SK-N-SH treated with all-trans-retinoic acid at 6 μM for 48 hours (cell line): ENCODE measurements at regions not wholly inside any gene's neighbourhood (a gene's known extent, or its start where the extent isn't known, plus 50 kb on each side); places are given as distances from the start of the nearest gene placed in this dataset.

Experiments
- ARNTL ChIP-seq: fragments of 450-650 bp; formaldehyde crosslinking; IDR thresholded peaks from 2 replicates; pipeline ENCODE4 v1.5.0; 2020; ENCODE audit warnings: low read depth, mild to moderate bottlenecking, moderate library complexity, borderline replicate concordance
- CSDC2 ChIP-seq: fragments of 250-450 bp; sonication (Bioruptor Pico); IDR thresholded peaks from 2 replicates; pipeline ENCODE4 v1.5.0; 2020; ENCODE audit warnings: mild to moderate bottlenecking, moderate library complexity
- CSRNP3 ChIP-seq: fragments of 250-450 bp; sonication (Bioruptor Pico); IDR thresholded peaks from 2 replicates; pipeline ENCODE4 v1.5.1; 2021; ENCODE audit warnings: mild to moderate bottlenecking, moderate library complexity
- GLIS3 ChIP-seq: fragments of 250-450 bp; sonication (Bioruptor Pico); IDR thresholded peaks from 2 replicates; pipeline ENCODE4 v1.5.0; 2020; ENCODE audit warnings: mild to moderate bottlenecking, moderate library complexity
- PATZ1 ChIP-seq: fragments of 250-450 bp; sonication (Bioruptor Pico); IDR thresholded peaks from 2 replicates; pipeline ENCODE4 v1.8.0; 2020; ENCODE audit warnings: mild to moderate bottlenecking, moderate library complexity, borderline replicate concordance
- POU6F1 ChIP-seq: fragments of 250-450 bp; sonication (Bioruptor Pico); IDR thresholded peaks from 2 replicates; pipeline ENCODE4 v1.8.0; 2021; ENCODE audit warnings: low read depth, mild to moderate bottlenecking, moderate library complexity, borderline replicate concordance
- RARB ChIP-seq: fragments of 250-450 bp; sonication (Bioruptor Pico); IDR thresholded peaks from 2 replicates; pipeline ENCODE4 v1.8.0; 2021; ENCODE audit warnings: mild to moderate bottlenecking, moderate library complexity
- SNAI2 ChIP-seq: fragments of 250-450 bp; sonication (Bioruptor Pico); IDR thresholded peaks from 2 replicates; pipeline ENCODE4 v1.5.0; 2020; ENCODE audit warnings: mild to moderate bottlenecking, moderate library complexity
- TCF4 ChIP-seq: fragments of 250-450 bp; sonication (Bioruptor Pico); IDR thresholded peaks from 2 replicates; pipeline ENCODE4 v1.8.0; 2021; ENCODE audit warnings: mild to moderate bottlenecking, moderate library complexity, borderline replicate concordance
- ZC3H10 ChIP-seq: fragments of 250-450 bp; sonication (Bioruptor Pico); IDR thresholded peaks from 2 replicates; pipeline ENCODE4 v1.5.1; 2021; ENCODE audit warnings: mild to moderate bottlenecking, moderate library complexity
- ZFP3 ChIP-seq: fragments of 250-450 bp; sonication (Bioruptor Pico); IDR thresholded peaks from 2 replicates; pipeline ENCODE4 v1.5.0; 2020; ENCODE audit warnings: mild to moderate bottlenecking, moderate library complexity
- ZFP30 ChIP-seq: fragments of 450-650 bp; formaldehyde crosslinking; IDR thresholded peaks from 2 replicates; pipeline ENCODE4 v1.5.0; 2022; ENCODE audit warnings: mild to moderate bottlenecking, moderate library complexity

- TF ChIP-seq CSDC2 (CRISPR knock-in tag): no peak
- no peak for TF ChIP-seq ZC3H10 (CRISPR knock-in tag)
- no peak for TF ChIP-seq ARNTL (CRISPR knock-in tag)
- no peak for TF ChIP-seq SNAI2 (CRISPR knock-in tag)
- TF ChIP-seq ZFP30 (CRISPR knock-in tag): no peak
- no peak for TF ChIP-seq CSRNP3 (CRISPR knock-in tag)
- no peak for TF ChIP-seq GLIS3 (CRISPR knock-in tag)
- no peak for TF ChIP-seq PATZ1
- no peak for TF ChIP-seq TCF4
- no peak for TF ChIP-seq RARB
- TF ChIP-seq POU6F1 (CRISPR knock-in tag): no peak
- no peak for TF ChIP-seq ZFP3
These were observed 249.6 kb downstream of the CCDC59 start for GRCh38 chr12:82108615-82109014.
